ENCODE measurements at regions not wholly inside any gene's neighbourhood (a gene's known extent, or its start where the extent isn't known, plus 50 kb on each side); places are given as distances from the start of the nearest gene placed in this dataset.

DNA sequence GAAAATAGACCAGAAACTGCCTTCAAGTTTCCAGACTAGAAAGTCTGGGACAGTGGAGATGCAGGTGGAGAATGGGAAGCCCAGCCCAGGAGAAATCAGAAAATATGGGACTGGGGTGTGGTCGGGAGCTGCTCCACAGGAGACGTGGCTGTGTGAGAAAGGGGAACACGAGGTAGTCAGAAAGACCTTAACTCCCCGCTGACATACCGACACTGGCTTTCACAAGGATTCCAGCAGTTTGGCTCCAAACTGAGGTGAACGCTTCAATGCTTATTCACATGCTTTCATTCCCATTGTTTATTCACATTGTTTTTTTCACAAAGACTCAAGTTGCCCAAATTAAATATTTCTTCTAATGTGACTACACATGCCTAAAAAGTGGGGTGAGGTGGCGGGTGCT, 111.5 kb upstream of the SLCO3A1 start:
- Histone ChIP-seq H4K20me1 (ENCODE audit: control insufficient read depth, insufficient read depth) (no peaks in the 10 kb centered on the region), H3K27ac (ENCODE audit: control insufficient read depth, insufficient read depth) (no peak overlapping the region), H3K9ac (ENCODE audit: control insufficient read depth, insufficient read depth, low read length) (no peak overlapping the region), H3K9me3 (replicated peaks; ENCODE audit: control insufficient read depth, insufficient read depth, low read length) (no peaks in the 10 kb centered on the region), H3K4me2 (ENCODE audit: control insufficient read depth, insufficient read depth) (no peak overlapping the region), H3K79me2 (ENCODE audit: control insufficient read depth, insufficient read depth, low read length) (no peaks in the 10 kb centered on the region), H3K4me1 (ENCODE audit: control insufficient read depth, insufficient read depth, low read length) (no peaks in the 10 kb centered on the region), H2AFZ (ENCODE audit: control insufficient read depth, low read depth, low read length) (no peak overlapping the region), H3K36me3 (ENCODE audit: control insufficient read depth in 2 of 2, insufficient read depth in 2 of 2, low read length in 1 of 2) (no peaks in the 10 kb centered on the region), H3K27me3 (replicated peaks in 1 of 2; ENCODE audit: control insufficient read depth in 2 of 2, insufficient read depth in 2 of 2, low read length in 1 of 2) (no peaks in the 10 kb centered on the region; a peak in 1 of 4 replicates), H3K4me3 (no peak overlapping the region)
- DNase-seq (ENCODE audit: low read depth, low spot score) (no peak), ATAC-seq (no peak), FAIRE-seq (no peak)
- ChIA-PET CTCF (no interaction called here), POLR2A (no interaction called here), RAD21 (ENCODE audit: unreplicated experiment) (no interaction called here), SMC1A (ENCODE audit: uncharacterized antibody, unreplicated experiment) (no interaction called here)
- no TSS peak for BruUV-seq (replicated peaks)
- intact Hi-C loops (cut with micrococcal nuclease; ENCODE audit: unreplicated experiment) (no loop called here), in situ Hi-C loops (cut with MboI) (no loop called here)
- WGBS (ENCODE audit: insufficient coverage, insufficient replicate concordance, low lambda C conversion rate, missing lambda C conversion rate) = 39% methylated on average over 7 of the region's 7 CpGs
- TF ChIP-seq RAD51 (IDR thresholded peaks at IDR 0.05) (no peak), IRF4 (IDR thresholded peaks at IDR 0.05; ENCODE audit: low read depth, low read length) (no peak), NR2C1 (IDR thresholded peaks at IDR 0.05) (no peak), MXI1 (IDR thresholded peaks at IDR 0.05; ENCODE audit: low read depth, low read length) (no peak), ASH2L (IDR thresholded peaks at IDR 0.05; ENCODE audit: borderline replicate concordance, low read depth) (no peak), CBX3 (IDR thresholded peaks at IDR 0.05; ENCODE audit: borderline replicate concordance, low read depth) (no peak)

DNA sequence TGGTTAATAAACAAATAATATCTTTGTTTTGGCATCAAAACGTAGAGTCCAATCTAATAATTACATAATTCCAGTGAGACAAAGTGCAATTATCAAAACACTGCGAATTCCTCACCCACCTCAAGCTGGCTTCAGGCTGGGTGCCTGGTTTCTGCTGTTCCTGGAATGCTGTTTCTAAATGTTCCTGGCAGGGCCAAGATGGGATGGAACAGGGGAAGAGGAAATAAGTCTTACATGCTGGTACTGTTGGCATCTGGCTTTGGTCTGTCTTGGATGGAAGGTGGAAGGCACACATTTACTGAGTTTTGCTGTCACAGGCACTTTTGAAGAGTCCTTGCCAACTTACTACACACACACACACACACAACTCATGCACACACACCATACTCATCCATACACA, 101.9 kb upstream of the SLCO3A1 start:
- WGBS (ENCODE audit: insufficient coverage, insufficient replicate concordance, low lambda C conversion rate, missing lambda C conversion rate) = 14% methylated on average over 2 of the region's 2 CpGs
- intact Hi-C loops (cut with micrococcal nuclease; ENCODE audit: unreplicated experiment) (no loop called here), in situ Hi-C loops (cut with MboI) (no loop called here)
- no peak for ATAC-seq
- no peaks in the 10 kb centered on the region for H3K4me1 ChIP-seq (ENCODE audit: control insufficient read depth, insufficient read depth, low read length)
- RAD21 ChIA-PET (ENCODE audit: unreplicated experiment) = no interaction called here
- no peaks in the 10 kb centered on the region for H3K79me2 ChIP-seq (ENCODE audit: control insufficient read depth, insufficient read depth, low read length)
- no peak overlapping the region for H3K4me2 ChIP-seq (ENCODE audit: control insufficient read depth, insufficient read depth)
- no peak overlapping the region for H3K9ac ChIP-seq (ENCODE audit: control insufficient read depth, insufficient read depth, low read length)
- no peaks in the 10 kb centered on the region for H3K36me3 ChIP-seq (ENCODE audit: control insufficient read depth in 2 of 2, insufficient read depth in 2 of 2, low read length in 1 of 2)
- no peak for FAIRE-seq
- H3K4me3 ChIP-seq = no peak overlapping the region
- no peaks in the 10 kb centered on the region for H3K27me3 ChIP-seq (replicated peaks in 1 of 2; ENCODE audit: control insufficient read depth in 2 of 2, insufficient read depth in 2 of 2, low read length in 1 of 2)
- CTCF ChIA-PET = no interaction called here
- POLR2A ChIA-PET = no interaction called here
- H3K27ac ChIP-seq (ENCODE audit: control insufficient read depth, insufficient read depth) = no peak overlapping the region
- H3K9me3 ChIP-seq (replicated peaks; ENCODE audit: control insufficient read depth, insufficient read depth, low read length) = no peaks in the 10 kb centered on the region
- no peak overlapping the region for H2AFZ ChIP-seq (ENCODE audit: control insufficient read depth, low read depth, low read length)
- no peaks in the 10 kb centered on the region for H4K20me1 ChIP-seq (ENCODE audit: control insufficient read depth, insufficient read depth)
- SMC1A ChIA-PET (ENCODE audit: uncharacterized antibody, unreplicated experiment) = no interaction called here
- no TSS peak for BruUV-seq (replicated peaks)
- DNase-seq (ENCODE audit: low read depth, low spot score) = no peak
- no peak for TF ChIP-seq USF1 (IDR thresholded peaks at IDR 0.05; ENCODE audit: borderline replicate concordance, extremely low read length, insufficient read depth, low read depth, low read length)
- no peak for TF ChIP-seq CEBPB (IDR thresholded peaks at IDR 0.05; ENCODE audit: borderline replicate concordance in 1 of 2, low read depth in 2 of 2, low read length in 2 of 2)
- no peak for TF ChIP-seq CBX3 (IDR thresholded peaks at IDR 0.05; ENCODE audit: borderline replicate concordance, low read depth)
- TF ChIP-seq, protein P1, sequence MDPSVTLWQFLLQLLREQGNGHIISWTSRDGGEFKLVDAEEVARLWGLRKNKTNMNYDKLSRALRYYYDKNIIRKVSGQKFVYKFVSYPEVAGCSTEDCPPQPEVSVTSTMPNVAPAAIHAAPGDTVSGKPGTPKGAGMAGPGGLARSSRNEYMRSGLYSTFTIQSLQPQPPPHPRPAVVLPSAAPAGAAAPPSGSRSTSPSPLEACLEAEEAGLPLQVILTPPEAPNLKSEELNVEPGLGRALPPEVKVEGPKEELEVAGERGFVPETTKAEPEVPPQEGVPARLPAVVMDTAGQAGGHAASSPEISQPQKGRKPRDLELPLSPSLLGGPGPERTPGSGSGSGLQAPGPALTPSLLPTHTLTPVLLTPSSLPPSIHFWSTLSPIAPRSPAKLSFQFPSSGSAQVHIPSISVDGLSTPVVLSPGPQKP (IDR thresholded peaks at IDR 0.05; ENCODE audit: low read depth, low read length) = no peak
- no peak for TF ChIP-seq MTA3 (IDR thresholded peaks at IDR 0.05; ENCODE audit: borderline replicate concordance, low read length)
- TF ChIP-seq RB1 (IDR thresholded peaks at IDR 0.05; ENCODE audit: borderline replicate concordance) = no peak
- no peak for TF ChIP-seq HCFC1 (IDR thresholded peaks at IDR 0.05; ENCODE audit: low read length)
- no peak for TF ChIP-seq TARDBP (IDR thresholded peaks at IDR 0.05; ENCODE audit: borderline replicate concordance)
- TF ChIP-seq ZNF687 (IDR thresholded peaks at IDR 0.05) = no peak
